ENCODE measurements at regions not wholly inside any gene's neighbourhood (a gene's known extent, or its start where the extent isn't known, plus 50 kb on each side); places are given as distances from the start of the nearest gene placed in this dataset.
"Not testable (repeated sequence)": the region's sequence is repeated elsewhere in the genome, so short reads cannot be mapped to it uniquely, and the experiment has no call there.

- no peak for DNase-seq (ENCODE audit: low spot score)
- ATAC-seq: no peak
These were observed 769.8 kb upstream of the MIR17HG start for GRCh38 chr13:90577726-90578125.

- no peak for DNase-seq (ENCODE audit: low spot score)
- ATAC-seq: no peak
These were observed 762.1 kb upstream of the MIR17HG start for GRCh38 chr13:90585392-90585791.

GRCh38 chr13:90591260-90591926, 756.1 kb upstream of the MIR17HG start:
- ATAC-seq (no peak), DNase-seq (ENCODE audit: low spot score) (no peak)

GRCh38 chr13:90591927-90592268, 755.6 kb upstream of the MIR17HG start:
- ATAC-seq: no peak
- DNase-seq (ENCODE audit: low spot score): no peak

- ATAC-seq (no peak), DNase-seq (ENCODE audit: low spot score) (no peak)
These were observed 754.5 kb upstream of the MIR17HG start for GRCh38 chr13:90592943-90593342.

- ATAC-seq (no peak), DNase-seq (ENCODE audit: low spot score) (no peak)
These were observed 752.8 kb upstream of the MIR17HG start for GRCh38 chr13:90594681-90595080.

- ATAC-seq (no peak), DNase-seq (ENCODE audit: low spot score) (no peak)
These were observed 741.8 kb upstream of the MIR17HG start for GRCh38 chr13:90605664-90606063.

GRCh38 chr13:90606921-90607320, 740.6 kb upstream of the MIR17HG start:
- not testable (repeated sequence) for DNase-seq (ENCODE audit: low spot score); ATAC-seq

- ATAC-seq: no peak
- no peak for DNase-seq (ENCODE audit: low spot score)
These were observed 735.1 kb upstream of the MIR17HG start for GRCh38 chr13:90612391-90612790.

GRCh38 chr13:90613076-90613795, 734.3 kb upstream of the MIR17HG start:
- DNase-seq (ENCODE audit: low spot score): no peak
- no peak for ATAC-seq

- ATAC-seq: no peak
- no peak for DNase-seq (ENCODE audit: low spot score)
These were observed 732.3 kb upstream of the MIR17HG start for GRCh38 chr13:90615236-90615635.

GRCh38 chr13:90615767-90616166, 731.7 kb upstream of the MIR17HG start:
- DNase-seq (ENCODE audit: low spot score): no peak
- ATAC-seq: no peak

GRCh38 chr13:90618133-90618532, 729.4 kb upstream of the MIR17HG start:
- no peak for DNase-seq (ENCODE audit: low spot score)
- no peak for ATAC-seq

- no peak for ATAC-seq
These were observed 724.9 kb upstream of the MIR17HG start for GRCh38 chr13:90622541-90622940.

GRCh38 chr13:90623318-90624011, 724.0 kb upstream of the MIR17HG start:
- no peak for ATAC-seq
- no peak for DNase-seq (ENCODE audit: low spot score)

More at GRCh38 chr13:90622541-90622940, 724.9 kb upstream of the MIR17HG start:
- DNase-seq (ENCODE audit: low spot score): no peak

GRCh38 chr13:90627813-90628212, 719.7 kb upstream of the MIR17HG start:
- DNase-seq (ENCODE audit: low spot score) (no peak), ATAC-seq (no peak)

GRCh38 chr13:90628471-90628870, 719.0 kb upstream of the MIR17HG start:
- ATAC-seq (no peak), DNase-seq (ENCODE audit: low spot score) (no peak)

GRCh38 chr13:90630716-90631115, 716.8 kb upstream of the MIR17HG start:
- ATAC-seq: no peak
- no peak for DNase-seq (ENCODE audit: low spot score)

GRCh38 chr13:90632184-90632583, 715.3 kb upstream of the MIR17HG start:
- DNase-seq (ENCODE audit: low spot score) (no peak), ATAC-seq (no peak)

- no peak for DNase-seq (ENCODE audit: low spot score)
- no peak for ATAC-seq
These were observed 713.6 kb upstream of the MIR17HG start for GRCh38 chr13:90633849-90634248.

GRCh38 chr13:90640976-90641375, 706.5 kb upstream of the MIR17HG start:
- no peak for ATAC-seq
- DNase-seq (ENCODE audit: low spot score): no peak

- DNase-seq (ENCODE audit: low spot score) (no peak), ATAC-seq (no peak)
These were observed 705.6 kb upstream of the MIR17HG start for GRCh38 chr13:90641884-90642283.

Data from left lobe of liver (tissue), 2 donors.